Ovary (tissue), 3 donors: ENCODE measurements at regions not wholly inside any gene's neighbourhood (a gene's known extent, or its start where the extent isn't known, plus 50 kb on each side); places are given as distances from the start of the nearest gene placed in this dataset.

Experiments
- CTCF ChIP-seq, 3 donors: fragments of 450-650 bp in 2 of 3; fragments of 200-600 bp in 1 of 3; IDR thresholded peaks; one replicate each; pipeline versions ENCODE4 v1.5.1 to v1.8.0; 2016 to 2022; ENCODE audit warnings: antibody characterized with exemption in 3 of 3, mild to moderate bottlenecking in 1 of 3
- POLR2A ChIP-seq: fragments of 450-650 bp; IDR thresholded peaks from one replicate; pipeline ENCODE4 v1.6.1; 2017; ENCODE audit warnings: antibody characterized with exemption, mild to moderate bottlenecking, moderate library complexity
- donor health status: DM: no; HTN: no; CAD: no.

- TF ChIP-seq CTCF (IDR thresholded peaks at IDR 0.05) (no peak), POLR2A (no peak)
Measured at GRCh38 chr3:162729686-162730085, 1233.1 kb downstream of the OTOL1 start.
